Hepatocyte (in vitro differentiated cells): ENCODE measurements at regions not wholly inside any gene's neighbourhood (a gene's known extent, or its start where the extent isn't known, plus 50 kb on each side); places are given as distances from the start of the nearest gene placed in this dataset.

Source experiments
- DNase-seq: peaks from one replicate; pipeline ENCODE4 v3.0.0-alpha.2; 2016; ENCODE audit warnings: low spot score
- H2AFZ ChIP-seq: fragments of 200-600 bp; sonication (generic); 2 replicates; pipeline ENCODE4 v1.6.0; 2016; ENCODE audit warnings: antibody characterized with exemption, mild to moderate bottlenecking
- H3K27ac ChIP-seq: fragments of 200-600 bp; sonication (generic); 2 replicates; pipeline ENCODE4 v1.5.1; 2016; ENCODE audit warnings: mild to moderate bottlenecking
- H3K27me3 ChIP-seq: fragments of 200-600 bp; sonication (generic); 2 replicates; pipeline ENCODE4 v1.6.1; 2016
- H3K36me3 ChIP-seq: fragments of 200-600 bp; sonication (generic); replicated peaks from 2 replicates; pipeline ENCODE4 v1.5.1; 2016; ENCODE audit warnings: low read depth; ENCODE audit not compliant: insufficient read depth
- H3K4me1 ChIP-seq: fragments of 200-600 bp; sonication (generic); 2 replicates; pipeline ENCODE4 v1.5.1; 2016; ENCODE audit warnings: mild to moderate bottlenecking, moderate library complexity; ENCODE audit not compliant: insufficient read depth
- H3K4me2 ChIP-seq: fragments of 200-600 bp; sonication (generic); 2 replicates; pipeline ENCODE4 v1.6.0; 2016
- H3K4me3 ChIP-seq: fragments of 200-600 bp; sonication (generic); 2 replicates; pipeline ENCODE4 v1.5.1; 2016; ENCODE audit warnings: mild to moderate bottlenecking
- H3K79me2 ChIP-seq: fragments of 200-600 bp; sonication (generic); 2 replicates; pipeline ENCODE4 v1.6.0; 2017; ENCODE audit warnings: mild to moderate bottlenecking
- H3K9me2 ChIP-seq: fragments of 200-600 bp; sonication (generic); replicated peaks from 2 replicates; pipeline ENCODE4 v1.6.0; 2017; ENCODE audit warnings: mild to moderate bottlenecking; ENCODE audit not compliant: insufficient read depth
- H3K9me3 ChIP-seq: fragments of 200-600 bp; sonication (generic); 2 replicates; pipeline ENCODE4 v1.5.1; 2016; ENCODE audit warnings: low read depth, mild to moderate bottlenecking
- H4K20me1 ChIP-seq: fragments of 200-600 bp; sonication (generic); 2 replicates; pipeline ENCODE4 v1.6.0; 2016; ENCODE audit warnings: mild to moderate bottlenecking; ENCODE audit not compliant: insufficient read depth, poor library complexity, severe bottlenecking
- EZH2 ChIP-seq: fragments of 200-600 bp; sonication (generic); IDR thresholded peaks from 2 replicates; pipeline ENCODE4 v1.6.1; 2016; ENCODE audit warnings: antibody characterized with exemption, mild to moderate bottlenecking, borderline replicate concordance
- EZH2phosphoT487 ChIP-seq: fragments of 200-600 bp; sonication (generic); IDR thresholded peaks from one replicate; pipeline ENCODE4 v1.6.1; 2018; ENCODE audit warnings: antibody characterized with exemption, mild to moderate bottlenecking, low read depth, moderate library complexity; ENCODE audit not compliant: unreplicated experiment, severe bottlenecking
- WGBS: methylation state at CpG from one replicate; pipeline ENCODE4 v1.1.6; 2016; ENCODE audit warnings: low lambda C conversion rate; ENCODE audit errors: missing lambda C conversion rate; 5-methylcytosine and 5-hydroxymethylcytosine counted together
- TF ChIP-seq, protein P1 (sequence below): fragments of 200-600 bp; sonication (generic); IDR thresholded peaks from 2 replicates; pipeline ENCODE4 v1.5.1; 2016; ENCODE audit warnings: antibody characterized with exemption, mild to moderate bottlenecking; ENCODE audit not compliant: poor library complexity

DNA sequence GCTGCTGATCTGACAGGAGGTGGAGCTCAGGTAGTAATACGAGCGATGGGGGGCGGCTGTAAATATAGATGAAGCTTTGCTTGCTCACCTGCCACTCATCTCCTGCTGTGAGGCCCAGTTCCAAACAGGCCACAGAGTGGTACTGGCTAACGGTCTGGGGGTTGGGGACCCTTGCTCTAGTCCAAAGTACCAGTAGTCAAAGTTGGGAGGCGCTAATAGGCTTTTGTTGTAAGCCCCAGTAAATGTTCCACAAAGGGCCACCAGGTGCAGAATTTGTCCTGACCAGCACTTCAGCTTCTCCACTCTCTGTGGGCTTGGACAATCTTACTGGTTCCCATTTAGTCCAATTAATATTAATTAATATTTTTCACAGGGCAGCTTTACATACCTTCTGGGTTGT, 206.6 kb downstream of the ACTR3B start:
- 90% methylated on average over 5 of the region's 5 CpGs for WGBS
- TF ChIP-seq EZH2 (no peak), EZH2phosphoT487 (no peak)
- TF ChIP-seq, protein P1, sequence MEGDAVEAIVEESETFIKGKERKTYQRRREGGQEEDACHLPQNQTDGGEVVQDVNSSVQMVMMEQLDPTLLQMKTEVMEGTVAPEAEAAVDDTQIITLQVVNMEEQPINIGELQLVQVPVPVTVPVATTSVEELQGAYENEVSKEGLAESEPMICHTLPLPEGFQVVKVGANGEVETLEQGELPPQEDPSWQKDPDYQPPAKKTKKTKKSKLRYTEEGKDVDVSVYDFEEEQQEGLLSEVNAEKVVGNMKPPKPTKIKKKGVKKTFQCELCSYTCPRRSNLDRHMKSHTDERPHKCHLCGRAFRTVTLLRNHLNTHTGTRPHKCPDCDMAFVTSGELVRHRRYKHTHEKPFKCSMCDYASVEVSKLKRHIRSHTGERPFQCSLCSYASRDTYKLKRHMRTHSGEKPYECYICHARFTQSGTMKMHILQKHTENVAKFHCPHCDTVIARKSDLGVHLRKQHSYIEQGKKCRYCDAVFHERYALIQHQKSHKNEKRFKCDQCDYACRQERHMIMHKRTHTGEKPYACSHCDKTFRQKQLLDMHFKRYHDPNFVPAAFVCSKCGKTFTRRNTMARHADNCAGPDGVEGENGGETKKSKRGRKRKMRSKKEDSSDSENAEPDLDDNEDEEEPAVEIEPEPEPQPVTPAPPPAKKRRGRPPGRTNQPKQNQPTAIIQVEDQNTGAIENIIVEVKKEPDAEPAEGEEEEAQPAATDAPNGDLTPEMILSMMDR, result no peak

GRCh38 chr7:152967958-152968357, 208.4 kb downstream of the ACTR3B start:
- no peaks in the 10 kb centered on the region for H4K20me1 ChIP-seq
- peak; percentile 40 for DNase-seq
- TF ChIP-seq, protein P1, result no peak
- no peak for TF ChIP-seq EZH2
- TF ChIP-seq EZH2phosphoT487, result no peak
- no peaks in the 10 kb centered on the region for H3K9me3 ChIP-seq
- WGBS, result 35% methylated on average over 1 of the region's 1 CpG
- no peaks in the 10 kb centered on the region for H3K9me2 ChIP-seq
- no peaks in the 10 kb centered on the region for H3K36me3 ChIP-seq
- no peak overlapping the region for H2AFZ ChIP-seq
- H3K4me1 ChIP-seq, result no peaks in the 10 kb centered on the region
- H3K4me2 ChIP-seq, result no peak overlapping the region
- H3K27ac ChIP-seq, result no peak overlapping the region
- no peaks in the 10 kb centered on the region for H3K79me2 ChIP-seq
- no peak overlapping the region for H3K4me3 ChIP-seq
- no peaks in the 10 kb centered on the region for H3K27me3 ChIP-seq

More for the DNA sequence above, 206.6 kb downstream of the ACTR3B start:
- H3K4me3 ChIP-seq, result no peak overlapping the region
- H3K79me2 ChIP-seq, result no peaks in the 10 kb centered on the region
- DNase-seq, result no peak
- no peaks in the 10 kb centered on the region for H3K27me3 ChIP-seq
- H3K9me3 ChIP-seq, result no peaks in the 10 kb centered on the region
- no peaks in the 10 kb centered on the region for H3K9me2 ChIP-seq
- no peaks in the 10 kb centered on the region for H3K36me3 ChIP-seq
- no peak overlapping the region for H3K4me2 ChIP-seq
- H3K4me1 ChIP-seq, result no peaks in the 10 kb centered on the region
- no peak overlapping the region for H2AFZ ChIP-seq
- H3K27ac ChIP-seq, result no peak overlapping the region
- no peaks in the 10 kb centered on the region for H4K20me1 ChIP-seq

DNA sequence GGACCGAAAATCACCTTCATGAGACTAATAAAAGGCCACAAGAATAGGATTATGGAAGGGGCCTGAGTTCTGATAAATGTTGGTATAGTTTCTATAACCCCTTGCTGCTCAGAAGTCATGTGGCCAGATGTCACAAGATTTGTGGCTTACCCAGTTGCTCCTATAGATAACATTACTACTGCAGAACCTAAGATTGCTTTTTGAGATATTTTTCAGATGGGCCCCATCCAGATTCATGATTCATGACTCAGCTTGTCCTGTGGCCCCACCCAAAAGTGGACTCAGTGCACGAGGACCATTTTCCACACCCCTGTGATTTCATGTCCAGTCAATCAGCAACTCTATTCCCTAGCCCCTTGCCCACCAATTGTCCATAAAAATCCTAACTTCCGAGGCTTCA, 209.0 kb downstream of the ACTR3B start:
- H3K27ac ChIP-seq, result no peak overlapping the region
- H3K9me3 ChIP-seq, result no peaks in the 10 kb centered on the region
- no peak overlapping the region for H2AFZ ChIP-seq
- H3K36me3 ChIP-seq, result no peaks in the 10 kb centered on the region
- no peaks in the 10 kb centered on the region for H3K27me3 ChIP-seq
- no peak overlapping the region for H3K4me3 ChIP-seq
- TF ChIP-seq EZH2 (no peak), EZH2phosphoT487 (no peak)
- TF ChIP-seq, protein P1, result no peak
- no peaks in the 10 kb centered on the region for H3K9me2 ChIP-seq
- WGBS, result 53% methylated on average over 3 of the region's 3 CpGs
- H4K20me1 ChIP-seq, result no peaks in the 10 kb centered on the region
- H3K4me2 ChIP-seq, result no peak overlapping the region
- no peaks in the 10 kb centered on the region for H3K79me2 ChIP-seq
- DNase-seq, result no peak
- no peaks in the 10 kb centered on the region for H3K4me1 ChIP-seq

DNA sequence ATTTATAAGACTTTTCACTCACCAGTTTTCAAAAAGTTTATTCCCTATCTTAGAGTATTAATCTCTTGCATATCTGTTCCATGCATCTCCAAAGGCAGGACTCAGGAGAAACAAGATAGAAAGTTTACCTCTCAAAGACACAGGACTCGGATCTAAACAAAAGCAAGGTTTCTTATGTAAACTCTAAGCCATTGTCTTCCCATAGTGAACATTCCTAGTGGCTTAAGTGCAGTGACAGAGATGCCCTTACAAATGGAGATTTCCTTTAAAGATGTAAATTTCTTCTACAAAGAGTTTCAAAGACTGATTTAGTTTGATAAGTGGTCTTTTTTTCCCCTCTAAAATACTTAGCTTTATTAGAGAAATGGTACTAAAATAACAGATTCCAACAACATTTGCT, 209.8 kb downstream of the ACTR3B start:
- H3K27me3 ChIP-seq, result no peaks in the 10 kb centered on the region
- no peaks in the 10 kb centered on the region for H3K79me2 ChIP-seq
- H3K27ac ChIP-seq, result no peak overlapping the region
- H3K36me3 ChIP-seq, result no peaks in the 10 kb centered on the region
- H3K9me2 ChIP-seq, result no peaks in the 10 kb centered on the region
- no peak overlapping the region for H2AFZ ChIP-seq
- TF ChIP-seq EZH2phosphoT487 (no peak), EZH2 (no peak)
- TF ChIP-seq, protein P1, result no peak
- H4K20me1 ChIP-seq, result no peaks in the 10 kb centered on the region
- H3K4me2 ChIP-seq, result no peak overlapping the region
- WGBS, result 39% methylated on average over 1 of the region's 1 CpG
- no peaks in the 10 kb centered on the region for H3K4me1 ChIP-seq
- H3K9me3 ChIP-seq, result no peaks in the 10 kb centered on the region
- no peak for DNase-seq
- H3K4me3 ChIP-seq, result no peak overlapping the region
